MM.1S (cell line): ENCODE measurements at regions not wholly inside any gene's neighbourhood (a gene's known extent, or its start where the extent isn't known, plus 50 kb on each side); places are given as distances from the start of the nearest gene placed in this dataset.

Experiments
- DNase-seq: peaks from one replicate; pipeline ENCODE4 v3.0.0-alpha.2; 2015
- H2AFZ ChIP-seq: fragments of 300-600 bp; sonication (generic); 2 replicates; pipeline ENCODE4 v1.6.0; 2016; ENCODE audit warnings: antibody characterized with exemption, low read length
- H3F3A ChIP-seq: fragments of 300-600 bp; sonication (generic); 2 replicates; pipeline ENCODE4 v1.6.1; 2016; ENCODE audit warnings: mild to moderate bottlenecking, antibody characterized with exemption, low read length, moderate library complexity, mixed read lengths; ENCODE audit not compliant: insufficient read depth
- H3K27ac ChIP-seq: fragments of 300-600 bp; sonication (generic); 2 replicates; pipeline ENCODE4 v1.5.1; 2016; ENCODE audit warnings: mild to moderate bottlenecking, low read length
- H3K27me3 ChIP-seq: fragments of 300-600 bp; sonication (generic); replicated peaks from 2 replicates; pipeline ENCODE4 v1.6.0; 2016; ENCODE audit warnings: low read length; ENCODE audit not compliant: insufficient read depth
- H3K36me3 ChIP-seq: fragments of 300-600 bp; sonication (generic); replicated peaks from 2 replicates; pipeline ENCODE4 v1.6.1; 2016; ENCODE audit warnings: mild to moderate bottlenecking, low read length, mixed read lengths; ENCODE audit not compliant: insufficient read depth
- H3K4me1 ChIP-seq: fragments of 300-600 bp; sonication (generic); 2 replicates; pipeline ENCODE4 v1.6.1; 2016; ENCODE audit warnings: low read length, mixed read lengths
- H3K4me2 ChIP-seq: fragments of 300-600 bp; sonication (generic); 2 replicates; pipeline ENCODE4 v1.6.0; 2016; ENCODE audit warnings: low read depth, low read length
- H3K4me3 ChIP-seq: fragments of 300-600 bp; sonication (generic); 2 replicates; pipeline ENCODE4 v1.5.1; 2016; ENCODE audit warnings: low read length, mixed read lengths
- H3K79me2 ChIP-seq: fragments of 300-600 bp; sonication (generic); 2 replicates; pipeline ENCODE4 v1.6.1; 2016; ENCODE audit warnings: mixed run types, low read length, mixed read lengths
- H3K9ac ChIP-seq: fragments of 300-600 bp; sonication (generic); 2 replicates; pipeline ENCODE4 v1.6.1; 2016; ENCODE audit warnings: low read length, mixed read lengths
- H3K9me2 ChIP-seq: fragments of 300-600 bp; sonication (generic); replicated peaks from 2 replicates; pipeline ENCODE4 v1.6.1; 2016; ENCODE audit warnings: mild to moderate bottlenecking, low read length, mixed read lengths; ENCODE audit not compliant: insufficient read depth
- H3K9me3 ChIP-seq: fragments of 300-600 bp; sonication (generic); replicated peaks from 2 replicates; pipeline ENCODE4 v1.6.1; 2016; ENCODE audit warnings: mild to moderate bottlenecking, low read length, mixed read lengths; ENCODE audit not compliant: insufficient read depth
- H4K20me1 ChIP-seq: fragments of 300-600 bp; sonication (generic); 2 replicates; pipeline ENCODE4 v1.6.1; 2016; ENCODE audit warnings: mild to moderate bottlenecking, low read length, moderate library complexity, mixed read lengths; ENCODE audit not compliant: insufficient read depth
- CTCF ChIP-seq: fragments of 300-600 bp; sonication (generic); IDR thresholded peaks from 2 replicates; pipeline ENCODE4 v1.5.1; 2016; ENCODE audit warnings: antibody characterized with exemption, low read length, mixed read lengths
- EZH2 ChIP-seq: fragments of 300-600 bp; sonication (generic); optimal IDR thresholded peaks from 2 replicates; pipeline ENCODE3; 2017; ENCODE audit warnings: low read depth, mild to moderate bottlenecking, antibody characterized with exemption, low read length, mixed read lengths
- EZH2phosphoT487 ChIP-seq: fragments of 300-600 bp; sonication (generic); IDR thresholded peaks from 2 replicates; pipeline ENCODE4 v1.6.1; 2018; ENCODE audit warnings: antibody characterized with exemption, low read length

GRCh38 chr4:72954811-72955210, 114.7 kb downstream of the COX18 start:
- Histone ChIP-seq H3K4me1 (0 out of 2 replicates have a peak, but pooled peaks cover 5% of the 10 kb centered on the region), H3K79me2 (no peaks in the 10 kb centered on the region), H3K9me3 (no peaks in the 10 kb centered on the region), H3K36me3 (no peaks in the 10 kb centered on the region), H4K20me1 (no peaks in the 10 kb centered on the region), H3F3A (no peaks in the 10 kb centered on the region), H3K4me2 (peak overlapping the region; percentile 27; the same call in 1 of the 2 replicates), H3K4me3 (no peak overlapping the region), H2AFZ (no peak overlapping the region), H3K27ac (peak overlapping the region; percentile 21; the same call in 1 of the 2 replicates), H3K9me2 (no peaks in the 10 kb centered on the region), H3K9ac (no peak overlapping the region), H3K27me3 (no peaks in the 10 kb centered on the region)
- no peak for DNase-seq
- no peak for TF ChIP-seq CTCF
- TF ChIP-seq EZH2phosphoT487: no peak
- no peak for TF ChIP-seq EZH2

- no peak for DNase-seq
- H4K20me1 ChIP-seq: no peaks in the 10 kb centered on the region
- H3K4me3 ChIP-seq: no peak overlapping the region
- TF ChIP-seq CTCF: no peak
- TF ChIP-seq EZH2phosphoT487: no peak
- TF ChIP-seq EZH2: no peak
- H3K36me3 ChIP-seq: no peaks in the 10 kb centered on the region
- H3K9ac ChIP-seq: no peak overlapping the region
- H2AFZ ChIP-seq: no peak overlapping the region
- no peaks in the 10 kb centered on the region for H3K9me3 ChIP-seq
- H3K4me2 ChIP-seq: no peak overlapping the region
- H3K4me1 ChIP-seq: 0 out of 2 replicates have a peak, but pooled peaks cover 5% of the 10 kb centered on the region
- no peak overlapping the region for H3K27ac ChIP-seq
- H3F3A ChIP-seq: no peaks in the 10 kb centered on the region
- no peaks in the 10 kb centered on the region for H3K79me2 ChIP-seq
- no peaks in the 10 kb centered on the region for H3K9me2 ChIP-seq
- H3K27me3 ChIP-seq: no peaks in the 10 kb centered on the region
These were observed 115.9 kb downstream of the COX18 start for GRCh38 chr4:72953571-72953970.

- H3K4me2 ChIP-seq: no peak overlapping the region
- 0 out of 2 replicates have a peak, but pooled peaks cover 5% of the 10 kb centered on the region for H3K4me1 ChIP-seq
- no peaks in the 10 kb centered on the region for H3K27me3 ChIP-seq
- H3K36me3 ChIP-seq: no peaks in the 10 kb centered on the region
- DNase-seq: no peak
- H3F3A ChIP-seq: no peaks in the 10 kb centered on the region
- no peak overlapping the region for H3K9ac ChIP-seq
- no peak overlapping the region for H3K27ac ChIP-seq
- no peak overlapping the region for H3K4me3 ChIP-seq
- TF ChIP-seq CTCF (no peak), EZH2 (no peak), EZH2phosphoT487 (no peak)
- H4K20me1 ChIP-seq: no peaks in the 10 kb centered on the region
- H3K9me2 ChIP-seq: no peaks in the 10 kb centered on the region
- H3K9me3 ChIP-seq: no peaks in the 10 kb centered on the region
- no peaks in the 10 kb centered on the region for H3K79me2 ChIP-seq
- H2AFZ ChIP-seq: no peak overlapping the region
These were observed 117.9 kb downstream of the COX18 start for GRCh38 chr4:72951628-72952027.

- H3K4me1 ChIP-seq: 0 out of 2 replicates have a peak, but pooled peaks cover 5% of the 10 kb centered on the region
- H2AFZ ChIP-seq: no peak overlapping the region
- H3K4me2 ChIP-seq: no peak overlapping the region
- no peaks in the 10 kb centered on the region for H3F3A ChIP-seq
- H3K9ac ChIP-seq: no peak overlapping the region
- H3K9me3 ChIP-seq: no peaks in the 10 kb centered on the region
- no peak overlapping the region for H3K27ac ChIP-seq
- no peaks in the 10 kb centered on the region for H3K9me2 ChIP-seq
- no peak for DNase-seq
- no peaks in the 10 kb centered on the region for H4K20me1 ChIP-seq
- H3K27me3 ChIP-seq: no peaks in the 10 kb centered on the region
- no peaks in the 10 kb centered on the region for H3K36me3 ChIP-seq
- TF ChIP-seq CTCF (no peak), EZH2phosphoT487 (no peak), EZH2 (no peak)
- no peaks in the 10 kb centered on the region for H3K79me2 ChIP-seq
- H3K4me3 ChIP-seq: no peak overlapping the region
These were observed 118.4 kb downstream of the COX18 start for GRCh38 chr4:72951147-72951546.
